ENCODE measurements at regions not wholly inside any gene's neighbourhood (a gene's known extent, or its start where the extent isn't known, plus 50 kb on each side); places are given as distances from the start of the nearest gene placed in this dataset.

DNA sequence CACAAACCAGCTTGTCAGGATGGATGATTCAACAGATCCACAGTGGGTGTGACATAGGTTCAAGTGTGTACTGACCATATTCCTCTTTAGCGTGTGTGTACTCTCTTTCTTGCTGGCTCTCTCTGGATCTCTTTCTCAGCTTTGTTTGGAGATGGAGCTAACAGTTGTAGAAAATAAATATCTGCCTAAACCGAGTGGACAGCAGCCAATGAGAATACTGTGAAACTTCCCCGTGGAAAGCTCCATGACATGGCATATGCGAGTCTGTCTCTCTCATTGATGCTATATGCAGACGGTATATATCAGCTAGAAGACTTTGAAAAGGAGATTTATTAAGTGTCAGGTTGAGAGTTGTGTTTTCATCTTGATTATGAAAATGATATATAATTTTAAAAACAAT, 406.5 kb upstream of the SUCLG2 start:
- TF ChIP-seq, protein P1, sequence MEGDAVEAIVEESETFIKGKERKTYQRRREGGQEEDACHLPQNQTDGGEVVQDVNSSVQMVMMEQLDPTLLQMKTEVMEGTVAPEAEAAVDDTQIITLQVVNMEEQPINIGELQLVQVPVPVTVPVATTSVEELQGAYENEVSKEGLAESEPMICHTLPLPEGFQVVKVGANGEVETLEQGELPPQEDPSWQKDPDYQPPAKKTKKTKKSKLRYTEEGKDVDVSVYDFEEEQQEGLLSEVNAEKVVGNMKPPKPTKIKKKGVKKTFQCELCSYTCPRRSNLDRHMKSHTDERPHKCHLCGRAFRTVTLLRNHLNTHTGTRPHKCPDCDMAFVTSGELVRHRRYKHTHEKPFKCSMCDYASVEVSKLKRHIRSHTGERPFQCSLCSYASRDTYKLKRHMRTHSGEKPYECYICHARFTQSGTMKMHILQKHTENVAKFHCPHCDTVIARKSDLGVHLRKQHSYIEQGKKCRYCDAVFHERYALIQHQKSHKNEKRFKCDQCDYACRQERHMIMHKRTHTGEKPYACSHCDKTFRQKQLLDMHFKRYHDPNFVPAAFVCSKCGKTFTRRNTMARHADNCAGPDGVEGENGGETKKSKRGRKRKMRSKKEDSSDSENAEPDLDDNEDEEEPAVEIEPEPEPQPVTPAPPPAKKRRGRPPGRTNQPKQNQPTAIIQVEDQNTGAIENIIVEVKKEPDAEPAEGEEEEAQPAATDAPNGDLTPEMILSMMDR (IDR thresholded peaks at IDR 0.05), result no peak
- TF ChIP-seq POLR2A (IDR thresholded peaks at IDR 0.05), result no peak

Measured in ovary (tissue), 3 donors.